Islet of Langerhans (tissue), 1 donor: ENCODE measurements at regions not wholly inside any gene's neighbourhood (a gene's known extent, or its start where the extent isn't known, plus 50 kb on each side); places are given as distances from the start of the nearest gene placed in this dataset.
"Not testable (repeated sequence)": the region's sequence is repeated elsewhere in the genome, so short reads cannot be mapped to it uniquely, and the experiment has no call there.

ENCODE experiments used
- FAIRE-seq: peaks from one replicate; lab custom pipeline; 2011; peaks lifted over from hg19 to GRCh38; lab: Jason Lieb, UNC

GRCh38 chr14:35988550-35988949 lies 162.4 kb downstream of the BRMS1L start:
- no peak for FAIRE-seq

DNA sequence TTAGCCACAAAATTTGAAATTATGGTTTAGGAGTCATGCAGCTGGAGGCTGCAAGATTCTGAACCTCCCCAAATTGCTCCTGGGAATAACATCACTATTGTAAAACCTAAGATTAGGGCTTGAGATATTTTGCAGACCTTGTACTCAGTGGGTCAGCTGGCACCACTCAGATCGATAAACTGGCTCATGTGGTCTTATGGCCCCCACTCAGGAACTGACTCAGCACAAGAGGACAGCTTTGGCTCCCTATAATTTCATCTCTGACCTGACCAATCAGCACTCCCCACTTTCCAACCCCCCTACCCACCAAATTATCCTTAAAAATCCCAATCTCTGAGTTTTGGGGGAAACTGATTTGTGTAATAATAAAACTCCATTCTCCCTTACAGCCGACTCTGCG lies 161.6 kb downstream of the BRMS1L start:
- FAIRE-seq: no peak

- FAIRE-seq: no peak
These were observed 160.1 kb downstream of the BRMS1L start for GRCh38 chr14:35986219-35986573.

DNA sequence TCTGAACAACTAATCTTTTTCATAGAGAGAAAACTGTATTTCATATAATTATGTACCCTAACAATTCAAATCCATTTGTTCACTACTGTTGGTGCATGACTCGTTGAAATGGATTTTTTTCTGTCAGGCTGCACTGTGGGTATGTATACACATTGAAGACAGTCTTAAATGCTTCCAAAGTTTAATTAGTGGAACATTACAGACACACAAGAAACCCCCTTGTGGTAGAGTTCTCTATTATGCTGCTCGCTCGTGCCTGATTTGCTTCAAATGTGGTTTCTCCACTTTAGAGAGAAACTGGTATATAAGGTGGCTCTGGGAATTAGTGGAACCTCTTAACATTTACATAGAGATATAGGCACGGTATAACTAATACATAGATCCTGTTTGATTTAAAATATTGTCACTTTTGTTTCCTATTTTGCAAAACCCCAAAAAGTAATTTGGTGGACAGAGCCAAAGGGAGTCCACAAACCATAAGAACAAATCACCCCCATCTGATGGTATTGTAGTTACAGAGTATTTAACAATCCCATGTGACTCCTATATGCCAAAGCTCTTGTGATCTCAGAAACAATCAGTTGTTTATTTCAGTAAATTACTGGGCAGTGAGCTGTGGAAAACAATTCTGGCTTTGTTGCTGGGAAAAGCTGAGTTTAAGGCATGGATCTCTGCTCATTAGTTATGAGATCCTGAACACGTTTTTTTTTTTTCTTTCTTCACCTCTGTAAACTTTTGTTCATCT lies 159.5 kb downstream of the BRMS1L start:
- no peak for FAIRE-seq

GRCh38 chr14:35979531-35979930 lies 153.4 kb downstream of the BRMS1L start:
- FAIRE-seq: no peak

GRCh38 chr14:35978561-35978960 lies 152.4 kb downstream of the BRMS1L start:
- no peak for FAIRE-seq

DNA sequence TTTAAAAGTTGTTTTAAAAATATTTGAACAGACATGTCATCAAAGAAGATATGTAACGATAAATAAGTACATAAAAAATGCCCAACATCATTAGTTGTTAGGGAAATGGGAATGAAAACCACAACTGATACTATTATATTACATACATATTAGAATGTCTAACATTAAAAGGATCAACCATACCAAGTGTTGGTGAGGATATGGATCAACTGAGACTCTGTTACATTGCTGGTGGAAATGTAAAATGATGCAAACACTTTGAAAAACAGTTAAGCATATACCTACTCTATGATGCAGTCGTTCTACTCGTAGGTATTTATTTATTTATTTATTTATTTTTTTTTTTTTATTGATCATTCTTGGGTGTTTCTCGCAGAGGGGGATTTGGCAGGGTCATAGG lies 149.7 kb downstream of the BRMS1L start:
- FAIRE-seq: no peak

DNA sequence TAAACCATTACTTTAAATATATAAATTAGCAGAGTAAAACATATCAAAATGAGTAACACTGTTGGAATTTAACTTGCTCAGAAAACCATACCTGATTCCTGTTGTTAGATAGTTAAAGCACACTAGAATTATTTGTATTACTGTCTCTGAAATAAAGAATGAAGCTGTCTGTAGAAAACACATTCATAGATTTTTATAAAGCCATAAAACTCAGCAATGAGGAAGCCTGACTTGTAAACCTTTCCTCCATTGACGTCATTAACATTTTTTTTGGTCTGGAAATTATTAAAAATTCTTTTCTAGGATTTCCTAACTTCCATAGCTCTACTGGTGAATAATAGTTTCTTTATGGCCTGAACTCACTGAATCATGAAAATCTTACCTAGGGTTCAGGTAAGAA lies 147.6 kb downstream of the BRMS1L start:
- no peak for FAIRE-seq

- no peak for FAIRE-seq
These were observed 146.0 kb downstream of the BRMS1L start for GRCh38 chr14:35971965-35972630.

- no peak for FAIRE-seq
These were observed 143.2 kb downstream of the BRMS1L start for GRCh38 chr14:35969310-35969709.

DNA sequence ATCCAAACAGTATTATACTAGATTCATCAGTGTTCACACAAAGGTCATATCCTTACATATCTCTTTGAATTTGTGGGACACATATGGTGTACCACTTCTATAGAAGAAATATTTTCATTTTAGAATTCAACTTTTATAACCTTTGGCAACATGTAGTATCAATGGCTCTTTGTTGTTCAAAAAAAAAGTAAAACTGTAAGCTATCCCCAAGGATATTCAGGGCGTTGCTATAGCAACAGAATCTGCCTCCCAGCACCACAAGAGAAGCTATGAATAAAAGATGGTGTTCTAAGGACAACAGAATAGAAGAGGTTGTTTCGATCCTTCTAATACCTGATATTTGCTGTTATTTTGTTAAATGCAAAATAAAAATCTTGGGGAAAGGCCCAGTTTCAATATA lies 139.3 kb downstream of the BRMS1L start:
- FAIRE-seq: no peak

DNA sequence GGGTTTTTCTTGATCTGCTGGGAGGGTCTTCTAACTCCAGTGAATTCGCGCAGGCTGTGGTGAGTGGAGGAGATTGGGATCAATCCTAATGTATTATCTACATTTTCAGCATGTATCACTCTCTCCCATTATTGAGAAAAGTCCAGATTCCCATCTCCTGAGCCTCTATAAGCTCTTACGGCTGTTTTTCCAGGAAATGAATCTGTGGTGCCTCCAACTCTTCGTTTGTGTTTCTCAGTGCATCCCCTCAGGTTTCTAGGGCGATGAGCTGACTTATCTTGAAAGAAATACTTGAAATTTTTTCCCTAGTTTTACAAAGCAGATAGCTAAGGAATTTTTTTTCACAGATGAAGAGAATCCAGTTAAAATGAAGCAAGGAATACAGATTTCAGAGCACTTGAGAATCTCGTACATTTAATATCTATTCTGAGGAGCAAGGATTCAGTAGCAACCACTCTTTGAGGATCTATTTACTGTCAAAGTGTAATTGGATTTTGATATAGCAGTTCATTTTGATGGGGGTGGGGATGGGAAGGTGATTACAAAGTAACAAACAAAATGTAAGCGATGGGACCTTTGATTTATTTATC lies 138.7 kb downstream of the BRMS1L start:
- no peak for FAIRE-seq

DNA sequence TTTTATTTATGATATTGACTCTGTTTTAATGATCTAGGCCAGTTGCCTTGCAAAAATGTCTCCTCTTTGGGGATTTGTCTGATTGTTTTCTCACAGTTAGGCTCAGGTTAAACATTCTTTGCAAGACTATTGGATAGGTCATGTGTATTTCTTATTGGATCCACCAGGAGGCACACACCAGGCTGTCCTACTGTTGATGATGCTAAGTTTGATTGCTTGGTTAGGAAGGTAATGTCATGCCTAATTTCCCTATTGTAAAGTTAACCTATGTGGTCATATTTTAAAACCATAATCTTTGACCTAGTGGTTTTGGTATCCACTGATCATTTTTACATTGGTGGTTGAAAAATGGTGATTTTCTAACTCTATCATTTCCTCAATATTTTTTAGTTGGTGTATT lies 137.1 kb downstream of the BRMS1L start:
- FAIRE-seq: no peak

DNA sequence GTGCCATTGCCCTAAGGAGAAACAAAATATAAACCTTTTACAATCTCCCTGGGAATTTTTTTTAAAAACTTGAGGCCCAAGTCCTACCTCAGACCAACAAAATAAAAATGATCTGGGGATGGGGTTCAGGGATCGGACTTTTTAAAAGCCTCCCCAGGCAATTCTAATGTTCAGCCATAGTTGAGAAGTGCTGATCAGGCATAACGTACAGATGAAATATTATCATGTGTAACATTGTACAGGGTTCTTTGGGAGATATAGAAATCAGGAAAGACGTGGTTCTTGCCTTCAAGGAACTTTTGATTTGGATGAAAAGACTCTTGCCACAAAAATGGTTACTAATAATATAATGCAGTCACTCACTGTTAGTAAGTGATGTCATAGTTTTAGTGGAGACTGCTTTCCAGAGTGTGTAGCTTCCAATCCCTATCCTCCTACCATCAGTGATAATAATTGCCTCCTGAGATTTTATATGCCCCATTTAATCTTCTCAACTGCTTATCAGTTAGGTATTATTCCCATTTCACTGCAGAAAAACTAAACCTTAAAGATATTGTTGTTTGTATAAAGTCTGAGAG lies 135.6 kb downstream of the BRMS1L start:
- FAIRE-seq: no peak

GRCh38 chr14:35959835-35960234 lies 133.7 kb downstream of the BRMS1L start:
- no peak for FAIRE-seq

GRCh38 chr14:35958499-35958898 lies 132.4 kb downstream of the BRMS1L start:
- no peak for FAIRE-seq

DNA sequence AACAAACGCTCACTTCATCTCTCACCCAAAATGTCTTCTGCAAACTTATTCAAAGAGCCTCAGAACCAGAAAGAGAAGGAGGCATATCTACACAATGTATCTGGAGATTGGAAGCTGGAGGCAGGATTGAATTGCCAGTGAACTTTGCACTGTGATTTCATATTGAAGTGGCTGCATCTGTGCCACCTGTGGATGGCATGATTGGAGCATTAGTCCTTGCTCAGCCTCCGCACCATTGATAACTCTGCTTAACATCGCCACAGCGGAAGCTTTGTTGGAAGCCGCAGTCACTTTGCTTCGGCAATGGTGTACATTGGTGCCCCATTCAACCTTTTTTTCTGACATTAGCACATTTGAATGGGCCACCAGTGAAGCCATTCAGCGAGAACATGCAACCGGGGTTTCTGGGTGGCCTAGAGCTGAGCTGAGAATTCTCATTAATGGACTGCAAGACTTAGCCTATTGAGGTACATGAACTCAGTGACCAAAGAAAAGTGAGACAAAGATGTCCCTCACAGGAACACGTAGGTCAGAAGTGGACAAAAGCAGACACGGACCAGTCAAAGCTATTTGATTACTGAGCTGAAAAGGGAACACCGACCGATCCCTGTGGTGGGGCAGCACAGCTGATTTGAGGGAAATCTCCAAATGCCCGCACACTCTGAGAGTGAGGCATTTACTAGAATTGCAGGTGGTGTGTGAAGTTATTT lies 130.4 kb downstream of the BRMS1L start:
- FAIRE-seq: no peak

GRCh38 chr14:35952584-35952983 lies 126.4 kb downstream of the BRMS1L start:
- FAIRE-seq: no peak

DNA sequence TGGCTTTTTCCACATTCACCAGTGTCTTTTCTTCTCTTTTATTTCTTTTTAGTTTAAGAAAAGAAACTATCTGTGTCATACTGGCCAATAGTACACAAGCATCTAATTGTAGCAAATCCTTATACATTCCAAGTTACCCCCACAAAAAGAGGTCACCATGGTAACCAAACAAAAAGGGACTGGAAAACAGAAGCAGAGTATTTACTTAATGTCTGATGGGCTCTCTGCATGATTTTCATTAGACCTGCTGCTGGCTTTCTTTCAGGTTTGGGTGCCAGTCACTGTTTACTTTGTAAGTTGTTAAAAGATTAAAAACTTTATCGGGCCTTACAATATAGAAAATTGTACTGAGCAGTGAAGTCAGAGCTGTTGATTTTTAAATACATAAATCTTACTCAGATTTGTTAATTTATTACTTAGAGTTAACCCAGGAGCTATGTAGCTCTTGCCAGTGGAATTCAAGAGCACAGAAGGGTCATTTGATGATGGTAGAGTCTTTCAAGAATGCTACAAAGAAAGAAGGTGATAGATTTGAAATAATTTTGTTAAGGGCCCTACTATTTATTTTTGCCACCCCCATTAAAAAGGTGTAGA lies 123.9 kb downstream of the BRMS1L start:
- FAIRE-seq: no peak

GRCh38 chr14:35947983-35948382 lies 121.8 kb downstream of the BRMS1L start:
- FAIRE-seq: not testable (repeated sequence)

GRCh38 chr14:35944847-35945246 lies 118.7 kb downstream of the BRMS1L start:
- FAIRE-seq: no peak

DNA sequence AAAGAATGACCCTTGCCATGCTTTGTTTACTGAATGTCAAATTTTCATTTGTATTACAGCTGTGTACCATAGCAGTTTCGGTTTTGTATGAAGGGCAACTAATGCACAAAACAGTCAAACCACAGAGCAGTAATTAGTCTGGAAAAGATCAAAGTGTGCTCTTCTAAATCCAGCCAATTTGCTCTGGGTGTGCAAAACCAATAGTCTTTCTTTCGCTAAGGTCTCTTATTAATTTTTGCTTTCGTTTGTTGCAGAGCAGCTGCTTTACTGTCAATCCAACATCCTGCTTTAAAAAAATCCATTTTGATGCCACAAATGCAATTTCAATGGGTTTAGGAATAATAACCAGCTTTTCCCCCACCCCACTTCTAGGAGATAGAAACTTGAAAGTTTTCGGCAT lies 114.2 kb downstream of the BRMS1L start:
- no peak for FAIRE-seq
